Esophagus squamous epithelium (tissue), 5 donors: ENCODE measurements at regions not wholly inside any gene's neighbourhood (a gene's known extent, or its start where the extent isn't known, plus 50 kb on each side); places are given as distances from the start of the nearest gene placed in this dataset.
A peak's percentile ranks its signal among the peaks of the same experiment; 100 is the strongest.

Experiments used
- DNase-seq: peaks from one replicate; lab custom pipeline; 2025; lab: John Stamatoyannopoulos, UW
- H3K27ac ChIP-seq, 4 donors: fragments of 200-600 bp; sonication (generic); one replicate each; pipeline ENCODE4 v1.5.1; 2016 to 2019; ENCODE audit warnings: mild to moderate bottlenecking in 1 of 4
- H3K27me3 ChIP-seq, 4 donors: fragments of 200-600 bp; sonication (generic); 1 replicate in 3 of 4; 2 replicates in 1 of 4; pipeline versions ENCODE4 v1.5.1 to v1.6.0; 2017 to 2021; ENCODE audit warnings: antibody characterized with exemption in 1 of 4
- H3K36me3 ChIP-seq, 3 donors: fragments of 200-600 bp; sonication (generic); one replicate each; pipeline ENCODE4 v1.5.1; 2016 to 2019
- H3K4me1 ChIP-seq, 3 donors: fragments of 200-600 bp; sonication (generic); one replicate each; pipeline ENCODE4 v1.5.1; 2017 to 2019
- H3K4me3 ChIP-seq, 4 donors: fragments of 200-600 bp; sonication (generic); 1 replicate in 3 of 4; 2 replicates in 1 of 4; pipeline ENCODE4 v1.5.1; 2016 to 2019; ENCODE audit warnings: mild to moderate bottlenecking in 2 of 4, moderate library complexity in 1 of 4
- H3K9me3 ChIP-seq, 3 donors: fragments of 200-600 bp; sonication (generic); one replicate each; pipeline ENCODE4 v1.5.1; 2016 to 2019
- POLR2A ChIP-seq, 4 donors: fragments of 450-650 bp; IDR thresholded peaks; one replicate each; pipeline ENCODE4 v1.6.1; 2017; ENCODE audit warnings: antibody characterized with exemption in 4 of 4, mild to moderate bottlenecking in 4 of 4, moderate library complexity in 3 of 4
- WGBS, 2 donors: methylation state at CpG; one replicate each; pipeline ENCODE4 v1.1.5; 2018; 5-methylcytosine and 5-hydroxymethylcytosine counted together
- intact Hi-C: fragments of 100-400 bp; cut with DNase I; formaldehyde crosslinking; loops from one replicate; pipeline ENCODE4 v1.15.0; 2022
- TF ChIP-seq, protein P1 (sequence below), 6 experiments: fragments of 450-650 bp in 4 of 6; fragments of 200-600 bp in 2 of 6; sonication (generic) in 2 of 6; IDR thresholded peaks; one replicate each; pipeline ENCODE4 v1.5.1; 2016 to 2019; ENCODE audit warnings: antibody characterized with exemption in 6 of 6, mild to moderate bottlenecking in 4 of 6, moderate library complexity in 4 of 6
- donor health status: DM: yes; HTN: yes; CAD: no.

DNA sequence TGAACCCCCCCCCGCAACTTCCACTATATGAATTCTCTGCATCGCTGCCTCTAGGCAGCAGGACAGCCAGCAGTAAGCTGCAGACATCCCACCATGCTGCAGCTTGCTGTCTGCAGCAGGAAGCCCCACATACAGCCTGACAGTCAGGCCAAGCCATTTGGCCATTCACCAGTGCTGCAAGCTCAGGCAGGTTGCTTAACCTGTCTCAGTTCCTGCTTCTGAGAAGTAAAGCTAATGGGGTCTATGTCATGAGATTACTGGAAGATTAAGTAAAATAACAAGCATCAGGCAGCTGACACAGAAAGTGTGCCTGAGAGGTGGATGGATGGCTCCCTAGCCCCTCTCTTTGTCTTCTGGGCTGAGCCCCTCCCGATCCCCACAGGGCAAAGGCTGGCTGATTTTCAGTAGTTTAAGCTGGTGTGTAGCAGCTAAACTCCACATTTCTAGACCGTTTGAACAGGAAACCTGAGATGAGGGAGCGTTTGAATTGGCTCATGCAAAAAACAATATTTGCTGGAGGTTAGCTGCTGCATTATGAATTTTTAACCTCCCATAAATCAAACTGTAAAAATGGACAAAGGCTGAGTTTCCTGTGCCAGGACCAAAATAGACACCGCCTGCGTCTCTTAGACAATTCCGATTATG, 193.8 kb upstream of the ARL4C start:
- Histone ChIP-seq H3K9me3 (peaks cover 0 to 9% (median 0%) of the 10 kb centered on the region in 3 donors), H3K27ac (peak overlapping the region in 2 of 4 donors; percentile 30 to 36), H3K36me3 (no peaks in the 10 kb centered on the region), H3K4me1 (peaks cover 12 to 42% (median 16%) of the 10 kb centered on the region in 3 donors), H3K27me3 (peaks cover 0 to 61% (median 0%) of the 10 kb centered on the region in 4 donors), H3K4me3 (no peak overlapping the region)
- TF ChIP-seq POLR2A (IDR thresholded peaks at IDR 0.05), result no peak
- TF ChIP-seq, protein P1, sequence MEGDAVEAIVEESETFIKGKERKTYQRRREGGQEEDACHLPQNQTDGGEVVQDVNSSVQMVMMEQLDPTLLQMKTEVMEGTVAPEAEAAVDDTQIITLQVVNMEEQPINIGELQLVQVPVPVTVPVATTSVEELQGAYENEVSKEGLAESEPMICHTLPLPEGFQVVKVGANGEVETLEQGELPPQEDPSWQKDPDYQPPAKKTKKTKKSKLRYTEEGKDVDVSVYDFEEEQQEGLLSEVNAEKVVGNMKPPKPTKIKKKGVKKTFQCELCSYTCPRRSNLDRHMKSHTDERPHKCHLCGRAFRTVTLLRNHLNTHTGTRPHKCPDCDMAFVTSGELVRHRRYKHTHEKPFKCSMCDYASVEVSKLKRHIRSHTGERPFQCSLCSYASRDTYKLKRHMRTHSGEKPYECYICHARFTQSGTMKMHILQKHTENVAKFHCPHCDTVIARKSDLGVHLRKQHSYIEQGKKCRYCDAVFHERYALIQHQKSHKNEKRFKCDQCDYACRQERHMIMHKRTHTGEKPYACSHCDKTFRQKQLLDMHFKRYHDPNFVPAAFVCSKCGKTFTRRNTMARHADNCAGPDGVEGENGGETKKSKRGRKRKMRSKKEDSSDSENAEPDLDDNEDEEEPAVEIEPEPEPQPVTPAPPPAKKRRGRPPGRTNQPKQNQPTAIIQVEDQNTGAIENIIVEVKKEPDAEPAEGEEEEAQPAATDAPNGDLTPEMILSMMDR (IDR thresholded peaks at IDR 0.05), result no peak
- WGBS, 2 donors, result 4 to 5% methylated on average over 6 to 7 of the region's 8 CpGs
- DNase-seq, result no peak
- intact Hi-C loops, result no loop called here

DNA sequence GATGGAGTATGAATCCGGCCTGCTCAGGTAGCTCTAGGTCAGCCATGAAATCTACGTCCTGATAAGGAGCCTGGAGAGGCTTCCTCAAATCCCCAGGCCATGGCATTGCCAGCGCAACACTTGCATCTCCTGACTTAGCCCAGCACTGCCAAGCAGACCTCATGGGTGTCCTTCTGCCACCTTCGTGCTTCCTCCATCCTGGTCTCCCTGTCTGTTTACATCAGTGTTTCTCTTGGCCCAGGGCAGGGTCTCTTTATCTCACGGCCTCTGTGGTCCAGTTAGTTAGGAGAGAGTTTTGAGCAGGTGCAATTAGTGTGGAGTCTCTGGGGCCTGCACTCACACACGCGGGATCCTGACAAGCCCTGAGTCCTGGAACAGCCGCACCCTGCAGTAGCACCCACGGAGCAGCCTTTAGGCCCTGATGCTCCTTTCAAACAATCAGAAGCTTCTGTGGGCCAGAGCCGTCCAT, 193.1 kb upstream of the ARL4C start:
- H3K9me3 ChIP-seq, result peaks cover 0 to 2% (median 0%) of the 10 kb centered on the region in 3 donors
- TF ChIP-seq, protein P1 (IDR thresholded peaks at IDR 0.05), result no peak
- TF ChIP-seq POLR2A (IDR thresholded peaks at IDR 0.05), result no peak
- H3K4me1 ChIP-seq, result peaks cover 12 to 42% (median 16%) of the 10 kb centered on the region in 3 donors
- intact Hi-C loops, result no loop called here
- DNase-seq, result no peak
- peaks cover 0 to 57% (median 0%) of the 10 kb centered on the region in 4 donors for H3K27me3 ChIP-seq
- H3K4me3 ChIP-seq, result no peak overlapping the region
- no peak overlapping the region for H3K27ac ChIP-seq
- H3K36me3 ChIP-seq, result no peaks in the 10 kb centered on the region
- 51 to 74% methylated on average over 6 to 8 of the region's 10 CpGs for WGBS, 2 donors

DNA sequence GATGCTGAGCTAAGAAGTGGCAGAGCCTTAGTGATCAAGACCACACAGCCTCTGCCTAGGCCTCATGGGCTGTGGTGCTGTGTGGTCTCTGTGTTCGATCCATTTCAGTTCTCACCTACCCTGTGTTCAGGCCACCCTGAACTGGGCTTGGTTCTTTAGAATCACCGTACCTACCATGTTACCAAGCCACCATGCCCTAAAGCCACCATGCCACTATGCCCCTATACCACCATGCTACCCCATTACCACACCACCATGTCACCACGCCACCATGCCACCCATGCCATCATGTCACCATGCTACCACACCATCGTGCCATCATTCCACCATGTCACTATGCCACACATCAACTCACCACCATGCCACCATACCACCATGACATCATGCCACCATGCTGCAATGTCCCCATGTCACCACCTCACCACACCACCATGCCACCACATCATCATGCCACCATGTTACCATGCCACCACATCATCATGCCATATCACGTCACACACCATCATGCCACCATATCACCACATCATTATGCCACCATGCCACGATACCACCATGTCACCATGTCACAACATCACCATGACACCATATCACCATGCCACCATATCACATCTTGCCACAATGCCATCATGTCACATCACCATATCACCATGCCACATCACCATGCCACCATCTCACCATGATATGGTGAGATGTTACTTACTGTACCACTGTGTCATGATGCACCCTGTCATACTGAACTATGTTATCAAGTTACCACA, 191.0 kb upstream of the ARL4C start:
- Histone ChIP-seq H3K36me3 (no peaks in the 10 kb centered on the region), H3K9me3 (no peaks in the 10 kb centered on the region), H3K4me3 (no peak overlapping the region), H3K27me3 (peaks cover 0 to 37% (median 0%) of the 10 kb centered on the region in 4 donors), H3K27ac (no peak overlapping the region), H3K4me1 (peaks cover 12 to 40% (median 16%) of the 10 kb centered on the region in 3 donors)
- DNase-seq, result no peak
- TF ChIP-seq, protein P1 (IDR thresholded peaks at IDR 0.05), result no peak
- TF ChIP-seq POLR2A (IDR thresholded peaks at IDR 0.05), result no peak
- intact Hi-C loops, result no loop called here
- WGBS, 2 donors, result 95 to 97% methylated on average over 6 of the region's 6 CpGs

DNA sequence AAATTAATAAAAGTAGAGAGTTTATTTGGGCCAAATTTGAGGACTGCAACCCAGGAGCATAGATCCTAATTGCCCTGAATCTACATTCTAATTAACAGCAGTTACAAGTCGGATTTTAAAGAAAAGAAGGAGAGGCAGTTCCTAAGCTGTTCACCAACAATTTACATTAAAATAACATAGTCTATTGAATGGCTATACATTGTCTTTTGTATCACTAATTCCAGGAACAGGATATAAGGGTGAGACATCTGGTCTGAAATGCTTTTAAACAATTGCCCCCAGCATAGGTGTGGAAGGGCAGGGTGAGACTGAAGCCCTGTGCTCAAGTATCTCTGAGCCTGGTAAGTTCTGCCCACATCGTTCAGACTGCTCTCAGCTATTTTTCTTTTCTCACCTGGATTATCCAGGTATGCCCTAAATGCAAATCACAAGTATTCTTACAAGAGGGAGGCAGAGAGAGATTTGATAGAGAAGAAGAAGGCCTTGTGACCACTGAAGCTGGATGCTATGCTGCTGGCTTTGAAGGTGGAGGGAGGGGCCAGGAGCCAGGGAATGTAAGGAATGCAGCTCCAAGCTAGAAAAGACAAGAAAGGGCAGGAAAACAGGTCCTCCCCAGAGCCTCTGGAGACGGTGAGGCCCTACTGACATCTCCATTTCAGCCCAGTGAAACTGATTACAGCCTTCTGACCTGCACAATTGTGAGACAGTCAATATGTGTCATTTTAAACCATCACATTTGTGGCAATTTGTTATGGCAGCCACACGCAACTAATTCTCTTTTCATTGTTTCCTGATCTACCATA, 189.4 kb upstream of the ARL4C start:
- 34 to 35% methylated on average over 4 of the region's 4 CpGs for WGBS, 2 donors
- Histone ChIP-seq H3K27me3 (peaks cover 0 to 22% (median 0%) of the 10 kb centered on the region in 4 donors), H3K36me3 (no peaks in the 10 kb centered on the region), H3K27ac (no peak overlapping the region), H3K4me1 (peaks cover 12 to 24% (median 12%) of the 10 kb centered on the region in 3 donors), H3K9me3 (no peaks in the 10 kb centered on the region), H3K4me3 (no peak overlapping the region)
- intact Hi-C loops, result no loop called here
- no peak for TF ChIP-seq POLR2A (IDR thresholded peaks at IDR 0.05)
- TF ChIP-seq, protein P1 (IDR thresholded peaks at IDR 0.05), result no peak
- DNase-seq, result no peak
